Large intestine (tissue), 3 donors: ENCODE measurements at regions not wholly inside any gene's neighbourhood (a gene's known extent, or its start where the extent isn't known, plus 50 kb on each side); places are given as distances from the start of the nearest gene placed in this dataset.
"Not testable (repeated sequence)": the region's sequence is repeated elsewhere in the genome, so short reads cannot be mapped to it uniquely, and the experiment has no call there.

Experiments
- DNase-seq, 2 donors: peaks; one replicate each; pipeline versions ENCODE4 v3.0.0 to v3.0.0-alpha.2; 2013
- H3K27ac ChIP-seq: one replicate; pipeline ENCODE4 v1.5.1; 2013; ENCODE audit warnings: low read length
- H3K27me3 ChIP-seq: 2 replicates; pipeline ENCODE4 v1.6.1; 2013; ENCODE audit warnings: low read length; ENCODE audit not compliant: control insufficient read depth, insufficient read depth
- H3K36me3 ChIP-seq: 2 replicates; pipeline ENCODE4 v1.6.1; 2013; ENCODE audit warnings: low read length; ENCODE audit not compliant: control insufficient read depth, insufficient read depth
- H3K4me1 ChIP-seq: one replicate; pipeline ENCODE4 v1.6.1; 2013; ENCODE audit warnings: low read length; ENCODE audit not compliant: control insufficient read depth, insufficient read depth
- H3K4me3 ChIP-seq: one replicate; pipeline ENCODE4 v1.5.1; 2013; ENCODE audit warnings: low read length
- H3K9me3 ChIP-seq: one replicate; pipeline ENCODE4 v1.6.1; 2013; ENCODE audit warnings: mild to moderate bottlenecking, low read depth, low read length, moderate library complexity; ENCODE audit not compliant: control insufficient read depth
- WGBS: methylation state at CpG from one replicate; pipeline ENCODE4 v1.1.5; 2013; ENCODE audit warnings: low lambda C conversion rate; ENCODE audit not compliant: insufficient coverage; 5-methylcytosine and 5-hydroxymethylcytosine counted together

GRCh38 chrX:1841746-1842145 lies 226.9 kb downstream of the ASMT start:
- Histone ChIP-seq H3K27ac (no peak overlapping the region), H3K27me3 (no peaks in the 10 kb centered on the region), H3K9me3 (no peaks in the 10 kb centered on the region), H3K4me3 (no peak overlapping the region), H3K4me1 (no peaks in the 10 kb centered on the region), H3K36me3 (no peaks in the 10 kb centered on the region)
- no peak for DNase-seq
- WGBS: 100% methylated on average over 3 of the region's 7 CpGs

- H3K4me1 ChIP-seq, H3K27ac ChIP-seq, H3K36me3 ChIP-seq, H3K9me3 ChIP-seq, H3K27me3 ChIP-seq, H3K4me3 ChIP-seq, DNase-seq: not testable (repeated sequence)
- WGBS: no CpG with 5 or more reads among the region's 4 CpGs
These were observed 232.1 kb downstream of the ASMT start for GRCh38 chrX:1847000-1847399.

GRCh38 chrX:1847790-1848189 lies 232.9 kb downstream of the ASMT start:
- DNase-seq, H3K36me3 ChIP-seq, H3K4me3 ChIP-seq, H3K27me3 ChIP-seq, H3K4me1 ChIP-seq, H3K9me3 ChIP-seq, H3K27ac ChIP-seq: not testable (repeated sequence)
- WGBS: no CpG with 5 or more reads among the region's 2 CpGs

GRCh38 chrX:1851527-1851926 lies 236.7 kb downstream of the ASMT start:
- no CpG with 5 or more reads among the region's 6 CpGs for WGBS
- no peak overlapping the region for H3K4me3 ChIP-seq
- no peak overlapping the region for H3K27ac ChIP-seq
- H3K36me3 ChIP-seq: no peaks in the 10 kb centered on the region
- no peak for DNase-seq
- H3K4me1 ChIP-seq: no peaks in the 10 kb centered on the region
- no peaks in the 10 kb centered on the region for H3K27me3 ChIP-seq
- no peaks in the 10 kb centered on the region for H3K9me3 ChIP-seq

GRCh38 chrX:1852082-1852481 lies 237.2 kb downstream of the ASMT start:
- Histone ChIP-seq H3K27ac (no peak overlapping the region), H3K9me3 (no peaks in the 10 kb centered on the region), H3K27me3 (no peaks in the 10 kb centered on the region), H3K4me3 (no peak overlapping the region), H3K36me3 (no peaks in the 10 kb centered on the region), H3K4me1 (no peaks in the 10 kb centered on the region)
- no peak for DNase-seq
- WGBS: 84% methylated on average over 4 of the region's 9 CpGs

GRCh38 chrX:1853447-1853846 lies 238.6 kb downstream of the ASMT start:
- Histone ChIP-seq H3K27ac (no peak overlapping the region), H3K4me1 (no peaks in the 10 kb centered on the region), H3K36me3 (no peaks in the 10 kb centered on the region), H3K27me3 (no peaks in the 10 kb centered on the region), H3K4me3 (no peak overlapping the region), H3K9me3 (no peaks in the 10 kb centered on the region)
- no peak for DNase-seq
- WGBS: 82% methylated on average over 3 of the region's 3 CpGs

GRCh38 chrX:1853916-1854315 lies 239.1 kb downstream of the ASMT start:
- Histone ChIP-seq H3K27ac (no peak overlapping the region), H3K27me3 (no peaks in the 10 kb centered on the region), H3K9me3 (no peaks in the 10 kb centered on the region), H3K4me1 (no peaks in the 10 kb centered on the region), H3K4me3 (no peak overlapping the region), H3K36me3 (no peaks in the 10 kb centered on the region)
- WGBS: no CpG with 5 or more reads among the region's 3 CpGs
- no peak for DNase-seq

GRCh38 chrX:1854861-1855260 lies 240.0 kb downstream of the ASMT start:
- WGBS: no CpG with 5 or more reads among the region's 10 CpGs
- DNase-seq, H3K36me3 ChIP-seq, H3K4me3 ChIP-seq, H3K27ac ChIP-seq, H3K4me1 ChIP-seq, H3K9me3 ChIP-seq, H3K27me3 ChIP-seq: not testable (repeated sequence)

- H3K4me1 ChIP-seq, H3K27me3 ChIP-seq, H3K9me3 ChIP-seq, H3K27ac ChIP-seq, DNase-seq, H3K36me3 ChIP-seq, H3K4me3 ChIP-seq: not testable (repeated sequence)
- WGBS: 100% methylated on average over 1 of the region's 5 CpGs
These were observed 244.4 kb downstream of the ASMT start for GRCh38 chrX:1859266-1859665.

- H3K9me3 ChIP-seq: no peaks in the 10 kb centered on the region
- H3K36me3 ChIP-seq: no peaks in the 10 kb centered on the region
- H3K27me3 ChIP-seq: no peaks in the 10 kb centered on the region
- H3K4me3 ChIP-seq: no peak overlapping the region
- H3K27ac ChIP-seq: no peak overlapping the region
- DNase-seq: no peak
- no peaks in the 10 kb centered on the region for H3K4me1 ChIP-seq
- WGBS: 60% methylated on average over 1 of the region's 18 CpGs
These were observed 246.2 kb downstream of the ASMT start for GRCh38 chrX:1860936-1861594.

- H3K36me3 ChIP-seq, DNase-seq, H3K4me3 ChIP-seq, H3K4me1 ChIP-seq, H3K27me3 ChIP-seq, H3K27ac ChIP-seq, H3K9me3 ChIP-seq: not testable (repeated sequence)
- WGBS: 100% methylated on average over 1 of the region's 2 CpGs
These were observed 249.1 kb downstream of the ASMT start for GRCh38 chrX:1863995-1864394.
